ENCODE measurements at regions not wholly inside any gene's neighbourhood (a gene's known extent, or its start where the extent isn't known, plus 50 kb on each side); places are given as distances from the start of the nearest gene placed in this dataset.

GRCh38 chr9:81874931-81875330 is 53.3 kb upstream of the SPATA31D4 start:
- Histone ChIP-seq H3K4me3 (ENCODE audit: low read length) (no peak overlapping the region), H3K36me3 (ENCODE audit: control insufficient read depth, insufficient read depth, low read length) (no peaks in the 10 kb centered on the region), H3K9me3 (ENCODE audit: control insufficient read depth, insufficient read depth, low read length) (no peaks in the 10 kb centered on the region), H3K4me1 (ENCODE audit: control insufficient read depth, insufficient read depth, low read length) (no peaks in the 10 kb centered on the region), H3K27ac (ENCODE audit: low read length) (no peak overlapping the region), H3K27me3 (ENCODE audit: control insufficient read depth, insufficient read depth, low read length) (no peaks in the 10 kb centered on the region)
- Mint-ChIP-seq H3K27me3 (ENCODE audit: low read depth in 2 of 2) (no peaks in the 10 kb centered on the region), H3K9me3 (no peaks in the 10 kb centered on the region), H3K4me1 (no peaks in the 10 kb centered on the region), H3K27ac (no peak overlapping the region), H3K36me3 (no peaks in the 10 kb centered on the region), H3K4me3 (no peak overlapping the region)
- ATAC-seq (no peak), DNase-seq (no peak)
- no peak for TF ChIP-seq CTCF (IDR thresholded peaks at IDR 0.05)
- 83% methylated on average over 4 of the region's 4 CpGs for WGBS (ENCODE audit: insufficient coverage)
- intact Hi-C loops (cut with micrococcal nuclease): no loop called here

GRCh38 chr9:81877047-81877446 is 51.2 kb upstream of the SPATA31D4 start:
- intact Hi-C loops (cut with micrococcal nuclease): no loop called here
- Histone ChIP-seq H3K27ac (ENCODE audit: low read length) (no peak overlapping the region), H3K4me3 (ENCODE audit: low read length) (no peak overlapping the region), H3K27me3 (ENCODE audit: control insufficient read depth, insufficient read depth, low read length) (no peaks in the 10 kb centered on the region), H3K36me3 (ENCODE audit: control insufficient read depth, insufficient read depth, low read length) (no peaks in the 10 kb centered on the region), H3K9me3 (ENCODE audit: control insufficient read depth, insufficient read depth, low read length) (no peaks in the 10 kb centered on the region), H3K4me1 (ENCODE audit: control insufficient read depth, insufficient read depth, low read length) (no peaks in the 10 kb centered on the region)
- ATAC-seq (no peak), DNase-seq (no peak)
- H3K4me1 Mint-ChIP-seq: no peaks in the 10 kb centered on the region
- no peak overlapping the region for H3K27ac Mint-ChIP-seq
- no peaks in the 10 kb centered on the region for H3K36me3 Mint-ChIP-seq
- H3K27me3 Mint-ChIP-seq (ENCODE audit: low read depth in 2 of 2): no peaks in the 10 kb centered on the region
- TF ChIP-seq CTCF (IDR thresholded peaks at IDR 0.05): no peak
- no peaks in the 10 kb centered on the region for H3K9me3 Mint-ChIP-seq
- H3K4me3 Mint-ChIP-seq: no peak overlapping the region
- WGBS (ENCODE audit: insufficient coverage): 92% methylated on average over 9 of the region's 9 CpGs

Measured in natural killer cell (primary cell).